Peyer's patch (tissue), 4 donors: ENCODE measurements at regions not wholly inside any gene's neighbourhood (a gene's known extent, or its start where the extent isn't known, plus 50 kb on each side); places are given as distances from the start of the nearest gene placed in this dataset.

Experiments used
- POLR2A ChIP-seq, 2 donors: fragments of 450-650 bp; IDR thresholded peaks; one replicate each; pipeline ENCODE4 v1.5.1; 2017; ENCODE audit warnings: antibody characterized with exemption in 2 of 2, mild to moderate bottlenecking in 2 of 2, moderate library complexity in 2 of 2
- TF ChIP-seq, protein P1 (sequence below), 6 experiments: fragments of 450-650 bp in 4 of 6; fragments of 200-600 bp in 2 of 6; sonication (generic) in 1 of 6; IDR thresholded peaks; one replicate each; pipeline ENCODE4 v1.5.1; 2017 to 2019; ENCODE audit warnings: antibody characterized with exemption in 6 of 6, mild to moderate bottlenecking in 3 of 6, moderate library complexity in 1 of 6

DNA sequence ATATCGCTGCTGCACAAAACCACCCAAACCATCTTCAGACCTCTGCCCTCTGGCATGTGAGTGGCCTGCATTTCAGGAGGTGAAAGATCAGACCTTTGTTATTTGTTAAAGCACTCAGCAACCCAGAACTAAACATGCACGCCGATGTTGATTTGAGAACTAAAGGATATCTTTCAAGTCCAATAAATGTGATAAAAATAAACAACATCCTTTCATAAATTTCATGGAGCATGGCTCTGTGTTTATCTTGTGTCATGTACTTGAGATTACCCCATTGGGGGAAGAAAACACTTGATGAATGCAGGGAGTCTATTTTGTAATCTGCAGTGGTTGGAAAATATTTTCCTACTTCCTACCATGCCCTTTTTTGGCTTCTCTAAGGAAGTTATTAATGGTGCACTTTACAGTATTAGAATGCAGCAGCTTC lies 70.8 kb upstream of the GATA6 start:
- TF ChIP-seq, protein P1, sequence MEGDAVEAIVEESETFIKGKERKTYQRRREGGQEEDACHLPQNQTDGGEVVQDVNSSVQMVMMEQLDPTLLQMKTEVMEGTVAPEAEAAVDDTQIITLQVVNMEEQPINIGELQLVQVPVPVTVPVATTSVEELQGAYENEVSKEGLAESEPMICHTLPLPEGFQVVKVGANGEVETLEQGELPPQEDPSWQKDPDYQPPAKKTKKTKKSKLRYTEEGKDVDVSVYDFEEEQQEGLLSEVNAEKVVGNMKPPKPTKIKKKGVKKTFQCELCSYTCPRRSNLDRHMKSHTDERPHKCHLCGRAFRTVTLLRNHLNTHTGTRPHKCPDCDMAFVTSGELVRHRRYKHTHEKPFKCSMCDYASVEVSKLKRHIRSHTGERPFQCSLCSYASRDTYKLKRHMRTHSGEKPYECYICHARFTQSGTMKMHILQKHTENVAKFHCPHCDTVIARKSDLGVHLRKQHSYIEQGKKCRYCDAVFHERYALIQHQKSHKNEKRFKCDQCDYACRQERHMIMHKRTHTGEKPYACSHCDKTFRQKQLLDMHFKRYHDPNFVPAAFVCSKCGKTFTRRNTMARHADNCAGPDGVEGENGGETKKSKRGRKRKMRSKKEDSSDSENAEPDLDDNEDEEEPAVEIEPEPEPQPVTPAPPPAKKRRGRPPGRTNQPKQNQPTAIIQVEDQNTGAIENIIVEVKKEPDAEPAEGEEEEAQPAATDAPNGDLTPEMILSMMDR (IDR thresholded peaks at IDR 0.05): no peak
- no peak for TF ChIP-seq POLR2A (IDR thresholded peaks at IDR 0.05)
